Psoas muscle (tissue), 7 donors: ENCODE measurements at regions not wholly inside any gene's neighbourhood (a gene's known extent, or its start where the extent isn't known, plus 50 kb on each side); places are given as distances from the start of the nearest gene placed in this dataset.

ENCODE experiments used
- ATAC-seq, 4 donors: fragments of 200-7000 bp; cut with Tn5 transposase; one replicate each; pipeline ENCODE4 v1.9.1; 2020; ENCODE audit warnings: moderate library complexity in 3 of 4, mild to moderate bottlenecking in 2 of 4
- DNase-seq, 2 donors: peaks; one replicate each; pipeline ENCODE4 v3.0.0-alpha.2; 2020
- H3K27ac ChIP-seq: fragments of 200-600 bp; one replicate; pipeline ENCODE4 v1.8.0; 2022
- H3K27me3 ChIP-seq, 3 donors: fragments of 200-600 bp in 1 of 3; one replicate each; pipeline versions ENCODE4 v1.6.1 to v1.8.0; 2013 to 2022; ENCODE audit warnings: low read length in 2 of 3, mild to moderate bottlenecking in 2 of 3, moderate library complexity in 1 of 3; ENCODE audit not compliant: insufficient read depth in 3 of 3
- H3K36me3 ChIP-seq, 2 donors: fragments of 200-600 bp in 1 of 2; one replicate each; pipeline versions ENCODE4 v1.6.1 to v1.8.0; 2013 to 2022; ENCODE audit warnings: low read depth in 1 of 2, mild to moderate bottlenecking in 1 of 2, moderate library complexity in 1 of 2; ENCODE audit not compliant: insufficient read depth in 1 of 2
- H3K4me1 ChIP-seq: fragments of 200-600 bp; one replicate; pipeline ENCODE4 v1.8.0; 2022
- H3K4me3 ChIP-seq: fragments of 200-600 bp; one replicate; pipeline ENCODE4 v1.8.0; 2022; ENCODE audit warnings: mild to moderate bottlenecking
- H3K9me3 ChIP-seq: fragments of 200-600 bp; one replicate; pipeline ENCODE4 v1.8.0; 2022
- WGBS, 3 donors: extraction: QIAGEN DNeasy Blood & Tissue Kit; methylation state at CpG; one replicate each; pipeline versions ENCODE4 v1.1.6 to v1.1.7; 2013; 5-methylcytosine and 5-hydroxymethylcytosine counted together
- intact Hi-C, 2 donors: fragments of 100-400 bp; cut with DNase I; formaldehyde crosslinking; loops; one replicate each; pipeline versions ENCODE4 v1.11.0 to v1.14.2; 2022
- TF ChIP-seq, protein P1 (sequence below): fragments of 200-600 bp; IDR thresholded peaks from one replicate; pipeline ENCODE4 v1.8.0; 2022; ENCODE audit warnings: antibody characterized with exemption
- donor health status: healthy with polysubstance abuse.
- donor health status: DM: no; HTN: no; CAD: no; lungs with moderate emphysema.
- donor health status: Bipolar disorder and iron deficiency.
- donor health status: healthy.
- donor health status: DM: yes; HTN: yes; CAD: no.
- donor health status: DM: no; HTN: no; CAD: no.
- donor health status: DM: yes; HTN: yes; CAD: no.

DNA sequence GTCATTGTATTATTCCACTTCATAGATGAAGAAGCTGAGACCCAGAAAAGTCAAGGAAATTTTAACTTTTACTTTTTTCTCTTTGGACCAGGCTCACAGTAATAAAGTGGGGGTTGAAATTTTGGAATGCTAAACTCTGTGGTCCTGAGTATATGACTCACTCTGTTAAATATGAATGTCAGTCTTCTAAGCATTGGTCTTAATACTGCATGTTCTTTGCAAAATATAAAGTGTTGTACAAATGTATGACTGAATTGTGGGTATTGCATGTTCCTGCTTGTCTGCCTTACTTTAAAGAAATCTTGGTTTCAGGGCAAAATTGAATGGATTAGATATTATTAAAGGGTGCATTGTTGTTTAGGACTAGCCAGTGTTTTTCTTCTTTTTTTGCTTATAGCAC lies 950.8 kb upstream of the GOT2 start:
- intact Hi-C loops, result no loop called here
- no peak overlapping the region for H3K27ac ChIP-seq
- H3K9me3 ChIP-seq, result no peaks in the 10 kb centered on the region
- no peak overlapping the region for H3K4me3 ChIP-seq
- ATAC-seq, result no peak
- no peaks in the 10 kb centered on the region for H3K27me3 ChIP-seq
- H3K36me3 ChIP-seq, result no peaks in the 10 kb centered on the region
- no peak for DNase-seq
- TF ChIP-seq, protein P1, sequence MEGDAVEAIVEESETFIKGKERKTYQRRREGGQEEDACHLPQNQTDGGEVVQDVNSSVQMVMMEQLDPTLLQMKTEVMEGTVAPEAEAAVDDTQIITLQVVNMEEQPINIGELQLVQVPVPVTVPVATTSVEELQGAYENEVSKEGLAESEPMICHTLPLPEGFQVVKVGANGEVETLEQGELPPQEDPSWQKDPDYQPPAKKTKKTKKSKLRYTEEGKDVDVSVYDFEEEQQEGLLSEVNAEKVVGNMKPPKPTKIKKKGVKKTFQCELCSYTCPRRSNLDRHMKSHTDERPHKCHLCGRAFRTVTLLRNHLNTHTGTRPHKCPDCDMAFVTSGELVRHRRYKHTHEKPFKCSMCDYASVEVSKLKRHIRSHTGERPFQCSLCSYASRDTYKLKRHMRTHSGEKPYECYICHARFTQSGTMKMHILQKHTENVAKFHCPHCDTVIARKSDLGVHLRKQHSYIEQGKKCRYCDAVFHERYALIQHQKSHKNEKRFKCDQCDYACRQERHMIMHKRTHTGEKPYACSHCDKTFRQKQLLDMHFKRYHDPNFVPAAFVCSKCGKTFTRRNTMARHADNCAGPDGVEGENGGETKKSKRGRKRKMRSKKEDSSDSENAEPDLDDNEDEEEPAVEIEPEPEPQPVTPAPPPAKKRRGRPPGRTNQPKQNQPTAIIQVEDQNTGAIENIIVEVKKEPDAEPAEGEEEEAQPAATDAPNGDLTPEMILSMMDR, result no peak
- no peaks in the 10 kb centered on the region for H3K4me1 ChIP-seq

DNA sequence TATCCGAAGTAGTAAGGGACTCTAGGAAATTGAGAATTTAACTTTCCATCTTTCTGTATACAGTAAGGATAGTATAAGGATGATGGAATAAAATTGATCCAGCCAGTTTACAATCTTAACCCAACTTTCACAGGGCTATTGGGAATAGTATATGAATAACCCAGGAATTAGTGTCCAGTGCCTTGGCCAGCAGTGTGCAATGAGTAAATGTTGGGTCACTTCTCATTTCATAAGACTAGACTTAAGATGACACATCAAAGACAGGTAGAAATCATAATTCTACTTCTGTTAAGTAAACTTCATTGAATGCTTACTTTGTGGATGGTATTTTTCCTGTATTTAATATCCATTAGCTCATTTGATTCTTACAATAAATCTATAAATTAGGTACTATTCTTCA lies 949.6 kb upstream of the GOT2 start:
- Histone ChIP-seq H3K27ac (no peak overlapping the region), H3K9me3 (no peaks in the 10 kb centered on the region), H3K27me3 (no peaks in the 10 kb centered on the region), H3K4me1 (no peaks in the 10 kb centered on the region), H3K36me3 (no peaks in the 10 kb centered on the region), H3K4me3 (no peak overlapping the region)
- intact Hi-C loops, result no loop called here
- WGBS, 3 donors, result 77 to 85% (median 83%) methylated on average over 1 of the region's 1 CpG
- DNase-seq, result no peak
- TF ChIP-seq, protein P1, result no peak
- ATAC-seq, result no peak

DNA sequence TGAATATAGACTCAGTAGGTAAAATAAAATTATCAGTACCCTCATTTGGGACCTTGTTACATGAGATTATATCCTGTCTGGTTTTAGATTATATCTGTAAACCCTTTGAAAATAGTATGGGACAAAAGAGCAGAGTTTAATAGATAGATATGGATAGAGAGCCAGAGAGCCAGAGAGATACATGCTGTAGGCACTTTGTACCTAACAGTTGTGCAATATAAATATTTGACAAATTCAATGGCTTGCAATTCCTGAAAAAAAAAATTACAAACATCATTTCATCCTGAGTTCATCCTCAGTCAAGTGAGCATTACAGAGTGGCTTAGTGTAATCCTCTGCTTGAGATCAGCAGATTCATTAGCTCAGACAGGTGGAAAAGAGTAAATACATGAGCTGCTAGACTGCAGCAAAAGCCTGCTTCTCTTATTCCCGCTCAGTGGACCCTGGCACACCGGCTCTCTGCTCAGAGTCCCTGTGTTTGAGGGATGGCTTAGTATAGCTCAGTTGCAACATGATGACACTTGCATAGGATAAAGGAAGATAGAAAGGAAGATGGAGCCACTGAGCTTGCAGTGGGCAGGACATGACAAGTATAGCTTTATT lies 931.6 kb upstream of the GOT2 start:
- WGBS, 3 donors, result 73 to 88% (median 81%) methylated on average over 2 of the region's 2 CpGs
- TF ChIP-seq, protein P1, result no peak
- no peaks in the 10 kb centered on the region for H3K27me3 ChIP-seq
- peaks cover 5% of the 10 kb centered on the region for H3K9me3 ChIP-seq
- no peaks in the 10 kb centered on the region for H3K36me3 ChIP-seq
- no peak overlapping the region for H3K4me3 ChIP-seq
- ATAC-seq, result no peak
- H3K4me1 ChIP-seq, result no peaks in the 10 kb centered on the region
- intact Hi-C loops, result no loop called here
- H3K27ac ChIP-seq, result no peak overlapping the region
- DNase-seq, result no peak

DNA sequence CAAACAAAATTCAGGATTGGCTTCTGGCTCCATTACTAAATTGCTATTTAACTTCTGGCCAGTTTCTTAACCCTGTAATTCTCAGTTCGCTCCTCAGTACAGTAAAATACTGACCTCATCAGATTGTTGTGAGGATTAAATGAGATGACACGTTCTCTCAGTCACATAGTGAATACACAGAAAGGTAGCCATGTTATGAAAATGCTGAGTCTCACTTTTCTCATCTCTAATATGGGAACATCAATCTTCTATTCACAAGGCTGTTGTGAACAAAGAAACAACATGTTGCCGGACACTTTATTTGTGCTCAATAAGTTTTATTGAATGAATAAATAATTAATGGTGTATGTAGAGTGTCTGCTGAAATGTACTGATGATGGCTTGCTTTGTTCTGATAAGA lies 924.5 kb upstream of the GOT2 start:
- Histone ChIP-seq H3K4me1 (no peaks in the 10 kb centered on the region), H3K36me3 (no peaks in the 10 kb centered on the region), H3K9me3 (no peaks in the 10 kb centered on the region), H3K27ac (no peak overlapping the region), H3K27me3 (no peaks in the 10 kb centered on the region), H3K4me3 (no peak overlapping the region)
- 71 to 78% (median 75%) methylated on average over 3 of the region's 3 CpGs for WGBS, 3 donors
- no peak for ATAC-seq
- DNase-seq, result no peak
- intact Hi-C loops, result no loop called here
- TF ChIP-seq, protein P1, result no peak

DNA sequence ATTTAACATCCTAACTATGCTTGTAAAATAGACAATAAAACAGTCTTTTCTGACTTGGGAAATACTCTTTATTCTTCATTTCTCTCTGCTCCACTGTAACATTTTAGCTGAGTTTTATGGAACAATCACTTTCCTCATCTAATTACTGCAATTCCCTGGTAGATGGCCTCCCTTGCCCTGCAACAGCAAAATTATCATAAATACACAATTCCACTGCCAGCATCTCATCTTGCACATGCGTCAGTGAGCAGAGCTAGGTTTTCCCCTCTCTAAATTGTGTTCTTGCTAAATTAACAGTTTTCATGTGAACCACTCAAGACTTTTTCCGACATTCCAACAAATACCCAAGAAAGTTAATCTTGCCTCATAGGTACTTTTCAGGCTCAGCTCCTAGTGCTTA lies 920.9 kb upstream of the GOT2 start:
- TF ChIP-seq, protein P1, result no peak
- DNase-seq (no peak), ATAC-seq (no peak)
- no peaks in the 10 kb centered on the region for H3K36me3 ChIP-seq
- H3K27ac ChIP-seq, result no peak overlapping the region
- WGBS, 3 donors, result 64 to 74% (median 71%) methylated on average over 2 of the region's 2 CpGs
- H3K9me3 ChIP-seq, result no peaks in the 10 kb centered on the region
- H3K27me3 ChIP-seq, result no peaks in the 10 kb centered on the region
- intact Hi-C loops, result no loop called here
- H3K4me3 ChIP-seq, result no peak overlapping the region
- no peaks in the 10 kb centered on the region for H3K4me1 ChIP-seq
